Neural progenitor cell (in vitro differentiated cells): ENCODE measurements at regions not wholly inside any gene's neighbourhood (a gene's known extent, or its start where the extent isn't known, plus 50 kb on each side); places are given as distances from the start of the nearest gene placed in this dataset.

ENCODE experiments used
- DNase-seq: peaks from one replicate; pipeline ENCODE4 v3.0.0-alpha.2; 2016; ENCODE audit warnings: low spot score
- H2AFZ ChIP-seq: fragments of 200-600 bp; sonication (generic); replicated peaks from 2 replicates; pipeline ENCODE4 v1.6.1; 2016; ENCODE audit warnings: antibody characterized with exemption
- H3F3A ChIP-seq: fragments of 200-600 bp; sonication (generic); 2 replicates; pipeline ENCODE4 v1.6.1; 2016; ENCODE audit warnings: antibody characterized with exemption, low read depth
- H3K27ac ChIP-seq: fragments of 200-600 bp; sonication (generic); 2 replicates; pipeline ENCODE4 v1.5.1; 2016; ENCODE audit warnings: mild to moderate bottlenecking
- H3K27me3 ChIP-seq: fragments of 200-600 bp; sonication (generic); 2 replicates; pipeline ENCODE4 v1.6.1; 2016; ENCODE audit warnings: mild to moderate bottlenecking, moderate library complexity
- H3K36me3 ChIP-seq: fragments of 200-600 bp; sonication (generic); 2 replicates; pipeline ENCODE4 v1.5.1; 2016
- H3K4me1 ChIP-seq: fragments of 200-600 bp; sonication (generic); 2 replicates; pipeline ENCODE4 v1.6.1; 2016; ENCODE audit warnings: mixed run types
- H3K4me2 ChIP-seq: fragments of 200-600 bp; sonication (generic); 2 replicates; pipeline ENCODE4 v1.6.1; 2016
- H3K4me3 ChIP-seq: fragments of 200-600 bp; sonication (generic); 2 replicates; pipeline ENCODE4 v1.5.1; 2016
- H3K79me2 ChIP-seq: fragments of 200-600 bp; sonication (generic); 2 replicates; pipeline ENCODE4 v1.6.1; 2016; ENCODE audit warnings: low read depth
- H3K9ac ChIP-seq: fragments of 200-600 bp; sonication (generic); 2 replicates; pipeline ENCODE4 v1.6.1; 2016
- H3K9me3 ChIP-seq: fragments of 200-600 bp; sonication (generic); 2 replicates; pipeline ENCODE4 v1.5.1; 2016; ENCODE audit warnings: low read depth
- H4K20me1 ChIP-seq: fragments of 200-600 bp; sonication (generic); 2 replicates; pipeline ENCODE4 v1.6.1; 2016; ENCODE audit warnings: low read depth
- H3K27ac Mint-ChIP-seq: 3 replicates; pipeline ENCODE4 v1.8.0; 2021; ENCODE audit warnings: mixed read lengths
- H3K27me3 Mint-ChIP-seq: 2 replicates; pipeline ENCODE4 v1.8.0; 2022; ENCODE audit warnings: low read depth, mild to moderate bottlenecking, inconsistent platforms, moderate library complexity, mixed read lengths; ENCODE audit not compliant: insufficient read depth
- H3K36me3 Mint-ChIP-seq: 3 replicates; pipeline ENCODE4 v1.8.0; 2021; ENCODE audit warnings: mixed read lengths
- H3K4me1 Mint-ChIP-seq: 3 replicates; pipeline ENCODE4 v1.8.0; 2021; ENCODE audit warnings: mixed read lengths
- H3K4me3 Mint-ChIP-seq: 3 replicates; pipeline ENCODE4 v1.8.0; 2021; ENCODE audit warnings: mild to moderate bottlenecking, moderate library complexity, mixed read lengths
- H3K9me3 Mint-ChIP-seq: 3 replicates; pipeline ENCODE4 v1.8.0; 2020; ENCODE audit warnings: mixed read lengths
- EZH2 ChIP-seq: fragments of 200-600 bp; sonication (generic); IDR thresholded peaks from 2 replicates; pipeline ENCODE4 v1.6.1; 2017; ENCODE audit warnings: antibody characterized with exemption, mild to moderate bottlenecking, moderate library complexity
- EZH2phosphoT487 ChIP-seq: fragments of 200-600 bp; sonication (generic); IDR thresholded peaks from 2 replicates; pipeline ENCODE4 v1.6.1; 2017; ENCODE audit warnings: antibody characterized with exemption
- TF ChIP-seq, protein P1 (sequence below): fragments of 200-600 bp; sonication (generic); IDR thresholded peaks from 2 replicates; pipeline ENCODE4 v1.5.1; 2017; ENCODE audit warnings: antibody characterized with exemption, mild to moderate bottlenecking

DNA sequence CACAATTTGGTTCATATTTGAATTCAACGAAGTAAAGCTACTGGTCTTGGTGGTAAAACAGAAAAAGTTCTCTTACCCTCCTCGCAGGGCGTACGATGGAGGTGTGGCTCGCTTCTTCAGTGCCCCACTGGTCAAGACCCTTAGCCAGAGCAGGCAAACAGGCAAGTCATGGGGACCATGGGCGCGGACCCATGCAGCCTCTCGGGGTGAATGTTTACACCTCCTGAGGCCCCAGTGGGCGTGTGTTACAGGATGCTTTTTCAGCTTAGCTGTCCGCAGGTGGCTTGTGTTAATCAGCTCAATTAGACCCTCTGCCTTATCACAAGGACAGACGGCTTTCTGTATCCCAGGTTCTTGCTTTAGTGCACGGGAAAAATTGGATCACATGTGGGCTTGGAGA lies 991.8 kb downstream of the GBE1 start:
- no peak overlapping the region for H3K4me3 Mint-ChIP-seq
- DNase-seq: no peak

DNA sequence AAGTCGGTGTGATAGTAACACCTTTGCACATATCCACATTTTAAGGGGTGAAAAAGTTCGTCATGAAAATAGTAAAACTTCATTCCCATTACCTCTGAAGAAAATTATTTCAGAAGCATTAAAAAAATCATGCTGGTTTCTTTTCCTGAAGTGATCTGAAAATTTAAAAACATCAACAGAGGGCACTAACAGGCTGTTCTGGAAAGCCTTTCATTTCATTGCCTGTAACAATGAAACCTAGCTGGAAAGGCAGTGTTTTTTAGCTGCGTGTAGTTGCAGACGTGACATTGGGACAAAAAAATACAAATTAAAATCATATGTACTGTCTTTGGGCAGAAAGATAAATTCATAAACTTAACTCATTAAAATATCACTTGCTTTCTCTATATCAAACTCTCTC lies 993.8 kb downstream of the GBE1 start:
- Mint-ChIP-seq H3K4me1 (no peaks in the 10 kb centered on the region), H3K4me3 (no peak overlapping the region), H3K36me3 (no peaks in the 10 kb centered on the region), H3K27me3 (no peaks in the 10 kb centered on the region), H3K9me3 (no peaks in the 10 kb centered on the region), H3K27ac (no peak overlapping the region)
- no peak overlapping the region for H3K9ac ChIP-seq
- H3K4me2 ChIP-seq: no peak overlapping the region
- H3K27me3 ChIP-seq: no peaks in the 10 kb centered on the region
- no peaks in the 10 kb centered on the region for H3K36me3 ChIP-seq
- DNase-seq: no peak
- H3K27ac ChIP-seq: no peak overlapping the region
- H4K20me1 ChIP-seq: no peaks in the 10 kb centered on the region
- H3F3A ChIP-seq: no peaks in the 10 kb centered on the region
- TF ChIP-seq EZH2phosphoT487 (no peak), EZH2 (no peak)
- TF ChIP-seq, protein P1, sequence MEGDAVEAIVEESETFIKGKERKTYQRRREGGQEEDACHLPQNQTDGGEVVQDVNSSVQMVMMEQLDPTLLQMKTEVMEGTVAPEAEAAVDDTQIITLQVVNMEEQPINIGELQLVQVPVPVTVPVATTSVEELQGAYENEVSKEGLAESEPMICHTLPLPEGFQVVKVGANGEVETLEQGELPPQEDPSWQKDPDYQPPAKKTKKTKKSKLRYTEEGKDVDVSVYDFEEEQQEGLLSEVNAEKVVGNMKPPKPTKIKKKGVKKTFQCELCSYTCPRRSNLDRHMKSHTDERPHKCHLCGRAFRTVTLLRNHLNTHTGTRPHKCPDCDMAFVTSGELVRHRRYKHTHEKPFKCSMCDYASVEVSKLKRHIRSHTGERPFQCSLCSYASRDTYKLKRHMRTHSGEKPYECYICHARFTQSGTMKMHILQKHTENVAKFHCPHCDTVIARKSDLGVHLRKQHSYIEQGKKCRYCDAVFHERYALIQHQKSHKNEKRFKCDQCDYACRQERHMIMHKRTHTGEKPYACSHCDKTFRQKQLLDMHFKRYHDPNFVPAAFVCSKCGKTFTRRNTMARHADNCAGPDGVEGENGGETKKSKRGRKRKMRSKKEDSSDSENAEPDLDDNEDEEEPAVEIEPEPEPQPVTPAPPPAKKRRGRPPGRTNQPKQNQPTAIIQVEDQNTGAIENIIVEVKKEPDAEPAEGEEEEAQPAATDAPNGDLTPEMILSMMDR: peak; percentile 27
- no peak overlapping the region for H3K4me3 ChIP-seq
- H3K9me3 ChIP-seq: no peaks in the 10 kb centered on the region
- H2AFZ ChIP-seq: peak overlapping the region; percentile 5
- no peaks in the 10 kb centered on the region for H3K4me1 ChIP-seq
- H3K79me2 ChIP-seq: no peaks in the 10 kb centered on the region

More for the DNA sequence above, 991.8 kb downstream of the GBE1 start:
- Histone ChIP-seq H3K4me1 (no peaks in the 10 kb centered on the region), H3K79me2 (no peaks in the 10 kb centered on the region), H4K20me1 (no peaks in the 10 kb centered on the region), H3K9ac (no peak overlapping the region), H3K4me3 (no peak overlapping the region), H3K27me3 (no peaks in the 10 kb centered on the region), H3F3A (no peaks in the 10 kb centered on the region), H3K36me3 (no peaks in the 10 kb centered on the region), H3K4me2 (no peak overlapping the region), H3K27ac (no peak overlapping the region), H3K9me3 (no peaks in the 10 kb centered on the region), H2AFZ (peak overlapping the region; percentile 5)
- no peak overlapping the region for H3K27ac Mint-ChIP-seq
- no peak for TF ChIP-seq EZH2phosphoT487
- no peak for TF ChIP-seq EZH2
- TF ChIP-seq, protein P1: no peak
- peaks cover 2% of the 10 kb centered on the region for H3K9me3 Mint-ChIP-seq
- H3K4me1 Mint-ChIP-seq: no peaks in the 10 kb centered on the region
- H3K36me3 Mint-ChIP-seq: no peaks in the 10 kb centered on the region
- no peaks in the 10 kb centered on the region for H3K27me3 Mint-ChIP-seq

DNA sequence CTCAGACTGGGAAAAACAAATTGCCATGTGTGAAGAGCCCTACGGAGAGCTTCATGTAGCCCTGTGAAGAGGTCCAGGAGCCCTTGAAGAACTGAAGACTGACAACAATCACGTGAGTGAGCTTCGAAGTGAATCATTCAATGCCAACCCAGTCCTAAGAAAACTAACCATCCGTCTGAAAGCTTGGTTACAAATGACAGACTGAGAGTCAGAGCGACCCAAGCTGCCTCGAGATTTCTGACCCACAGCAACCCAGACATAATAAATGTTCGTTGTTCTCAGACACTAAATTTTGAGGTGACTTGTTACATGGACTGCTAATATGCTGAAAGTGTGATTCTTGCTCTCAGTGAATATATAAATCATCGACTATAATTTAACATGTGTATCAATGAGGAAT lies 987.2 kb upstream of the ROBO1 start:
- Histone ChIP-seq H3K4me1 (peaks cover 16% of the 10 kb centered on the region), H4K20me1 (no peaks in the 10 kb centered on the region), H3K36me3 (no peaks in the 10 kb centered on the region), H2AFZ (no peak overlapping the region), H3K9me3 (no peaks in the 10 kb centered on the region), H3K27ac (no peak overlapping the region), H3F3A (no peaks in the 10 kb centered on the region), H3K27me3 (no peaks in the 10 kb centered on the region), H3K4me2 (no peak overlapping the region), H3K4me3 (no peak overlapping the region), H3K79me2 (no peaks in the 10 kb centered on the region), H3K9ac (no peak overlapping the region)
- Mint-ChIP-seq H3K27me3 (peaks cover 2% of the 10 kb centered on the region), H3K4me1 (peaks cover 8% of the 10 kb centered on the region), H3K27ac (no peak overlapping the region), H3K36me3 (no peaks in the 10 kb centered on the region), H3K9me3 (no peaks in the 10 kb centered on the region), H3K4me3 (no peak overlapping the region)
- no peak for DNase-seq
- TF ChIP-seq EZH2phosphoT487 (no peak), EZH2 (no peak)
- TF ChIP-seq, protein P1: no peak

DNA sequence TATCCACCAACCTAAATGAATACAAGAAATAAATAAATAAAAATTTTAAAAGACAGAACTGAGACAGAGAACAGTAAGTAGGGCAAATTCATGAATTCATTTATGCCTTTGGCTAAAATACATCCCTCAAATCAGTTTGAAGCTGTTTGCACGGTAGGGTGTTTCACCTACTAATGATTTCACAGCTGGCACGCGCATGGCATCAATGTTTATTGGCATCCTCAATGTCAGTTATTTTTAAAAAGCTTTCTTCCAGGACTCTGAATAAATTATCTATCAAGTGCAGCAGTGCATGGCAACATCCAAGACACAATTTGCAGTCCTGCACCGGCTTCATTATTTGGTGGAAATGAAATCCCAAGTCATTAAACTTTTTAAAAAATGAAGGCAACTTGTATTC lies 985.2 kb upstream of the ROBO1 start:
- Histone ChIP-seq H3K27ac (no peak overlapping the region), H3K79me2 (no peaks in the 10 kb centered on the region), H3K9me3 (no peaks in the 10 kb centered on the region), H4K20me1 (no peaks in the 10 kb centered on the region), H3K36me3 (no peaks in the 10 kb centered on the region), H3K4me1 (no peaks in the 10 kb centered on the region), H3K4me2 (no peak overlapping the region), H2AFZ (no peak overlapping the region), H3K9ac (no peak overlapping the region), H3K4me3 (no peak overlapping the region), H3F3A (no peaks in the 10 kb centered on the region), H3K27me3 (no peaks in the 10 kb centered on the region)
- H3K4me1 Mint-ChIP-seq: no peaks in the 10 kb centered on the region
- no peaks in the 10 kb centered on the region for H3K36me3 Mint-ChIP-seq
- peaks cover 2% of the 10 kb centered on the region for H3K27me3 Mint-ChIP-seq
- no peak overlapping the region for H3K4me3 Mint-ChIP-seq
- no peak for DNase-seq
- TF ChIP-seq, protein P1: no peak
- TF ChIP-seq EZH2phosphoT487: no peak
- TF ChIP-seq EZH2: no peak
- H3K27ac Mint-ChIP-seq: no peak overlapping the region
- H3K9me3 Mint-ChIP-seq: no peaks in the 10 kb centered on the region
